ENCODE measurements at regions not wholly inside any gene's neighbourhood (a gene's known extent, or its start where the extent isn't known, plus 50 kb on each side); places are given as distances from the start of the nearest gene placed in this dataset.
A peak's percentile ranks its signal among the peaks of the same experiment; 100 is the strongest.
"Not testable (repeated sequence)": the region's sequence is repeated elsewhere in the genome, so short reads cannot be mapped to it uniquely, and the experiment has no call there.

DNA sequence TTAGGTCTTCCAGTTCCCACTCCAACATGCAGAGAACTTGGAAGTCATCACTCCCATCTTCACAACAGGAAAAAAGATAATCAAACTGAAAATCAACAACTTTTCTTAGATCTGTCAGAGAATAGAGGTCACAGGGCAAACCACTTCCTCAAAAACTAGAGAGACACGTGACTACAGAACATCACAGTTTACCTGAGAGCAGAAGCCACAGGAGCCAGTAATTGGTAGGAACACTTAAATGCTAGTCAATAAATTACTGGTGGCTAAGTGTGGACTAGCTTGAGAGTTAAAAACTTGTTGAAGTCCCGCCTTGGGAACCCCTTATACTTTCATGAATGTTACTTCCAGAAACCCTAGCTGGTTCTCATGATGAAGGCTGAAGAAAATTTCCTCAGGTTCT lies 81.1 kb downstream of the THSD1 start:
- not testable (repeated sequence) for DNase-seq (ENCODE audit: low read depth, low spot score)

DNA sequence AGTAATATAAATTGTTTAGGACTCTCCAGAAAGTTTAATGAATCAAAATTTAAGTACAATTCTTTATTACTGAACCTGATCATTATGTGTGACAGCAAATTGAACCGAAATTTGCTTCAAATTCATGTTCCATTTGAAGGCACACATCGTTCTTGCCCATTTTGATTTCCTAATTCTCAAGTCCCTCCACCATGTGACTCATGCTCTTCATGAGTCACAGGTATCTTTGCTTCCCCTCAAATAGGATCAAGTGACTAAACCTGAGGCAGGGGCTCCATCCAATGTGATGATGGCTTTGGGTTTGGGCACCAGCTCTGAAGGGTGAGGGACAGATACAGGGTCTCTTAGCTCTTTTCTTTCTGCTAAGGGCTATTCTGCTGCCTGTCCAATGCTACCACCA lies 86.1 kb downstream of the THSD1 start:
- no peak for DNase-seq (ENCODE audit: low read depth, low spot score)

DNA sequence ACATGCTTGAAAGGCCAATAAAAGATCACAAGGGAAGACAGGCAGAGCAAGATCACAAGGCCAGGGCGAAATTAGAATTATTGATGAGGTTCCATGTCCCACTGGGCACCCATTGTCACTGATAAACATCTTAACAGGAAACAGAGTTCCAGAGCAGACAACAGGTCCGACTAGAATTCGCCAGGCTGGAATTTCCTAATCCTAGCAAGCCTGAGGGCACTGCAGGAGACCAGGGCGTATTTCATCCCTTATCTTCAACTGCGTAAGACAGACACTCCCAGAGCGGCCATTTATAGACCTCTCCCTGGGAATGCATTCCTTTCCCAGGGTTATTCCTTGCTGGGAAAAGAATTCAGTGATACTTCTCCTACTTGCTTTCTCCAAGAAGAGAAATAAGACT lies 96.1 kb downstream of the THSD1 start:
- not testable (repeated sequence) for DNase-seq (ENCODE audit: low read depth, low spot score)

DNA sequence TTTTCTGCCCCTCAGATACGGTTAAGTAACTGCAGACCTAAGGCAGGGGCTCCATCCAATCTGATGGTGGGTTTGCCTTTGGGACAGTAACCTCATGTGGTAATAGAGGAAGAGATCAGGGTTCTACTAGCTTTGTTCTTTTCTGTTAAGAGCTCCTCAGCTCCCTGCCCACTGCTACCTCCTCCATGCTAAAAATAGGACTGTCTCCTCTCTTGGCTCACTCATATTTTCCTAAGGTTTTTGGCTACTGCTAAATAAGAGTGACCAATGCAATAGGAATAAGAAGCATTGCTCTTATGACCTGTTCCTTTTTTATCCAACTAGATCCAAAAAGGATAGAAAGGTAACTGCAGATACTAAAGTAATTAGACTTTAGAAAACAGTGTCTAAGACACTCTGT lies 99.6 kb downstream of the THSD1 start:
- DNase-seq (ENCODE audit: low read depth, low spot score): not testable (repeated sequence)

DNA sequence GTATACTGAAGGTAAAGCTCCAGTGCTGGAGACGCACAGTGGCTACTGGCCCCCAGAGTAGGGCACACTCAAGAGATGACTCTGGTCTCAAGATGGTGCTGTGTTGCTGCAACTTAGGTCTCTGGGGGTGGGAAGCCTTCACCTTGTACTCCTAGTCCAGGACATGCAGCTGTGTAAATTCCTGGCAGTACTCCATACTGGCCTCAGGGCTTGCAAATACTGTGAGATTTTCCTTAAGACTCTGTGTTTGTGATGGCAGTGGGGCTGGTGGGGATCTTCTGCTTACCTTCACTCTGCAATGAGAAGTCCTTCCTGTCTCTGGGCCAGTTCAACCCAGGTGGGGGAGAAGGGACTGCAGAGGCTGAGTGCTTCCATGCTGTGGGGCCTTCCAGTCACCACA lies 102.9 kb downstream of the THSD1 start:
- not testable (repeated sequence) for DNase-seq (ENCODE audit: low read depth, low spot score)

DNA sequence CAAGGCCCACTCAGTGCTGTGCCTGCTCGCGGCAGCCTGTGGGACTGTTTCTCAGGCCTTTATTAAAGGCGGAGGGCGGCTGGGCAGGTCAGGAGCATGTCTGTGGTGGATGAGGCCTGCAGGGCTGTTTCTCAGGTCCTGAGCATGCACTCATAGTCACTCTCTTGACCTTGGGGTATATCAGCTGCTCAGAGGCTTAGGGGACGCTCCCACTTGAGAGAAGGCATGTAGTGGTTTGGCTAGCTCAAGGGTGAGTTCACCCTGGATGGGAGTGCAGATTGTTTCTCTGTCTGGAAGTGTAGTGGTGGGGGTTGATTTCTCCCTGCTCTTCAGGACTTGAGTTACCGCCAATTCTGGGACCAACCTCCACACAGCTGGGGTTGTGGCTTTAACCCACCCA lies 103.3 kb downstream of the THSD1 start:
- not testable (repeated sequence) for DNase-seq (ENCODE audit: low read depth, low spot score)

DNA sequence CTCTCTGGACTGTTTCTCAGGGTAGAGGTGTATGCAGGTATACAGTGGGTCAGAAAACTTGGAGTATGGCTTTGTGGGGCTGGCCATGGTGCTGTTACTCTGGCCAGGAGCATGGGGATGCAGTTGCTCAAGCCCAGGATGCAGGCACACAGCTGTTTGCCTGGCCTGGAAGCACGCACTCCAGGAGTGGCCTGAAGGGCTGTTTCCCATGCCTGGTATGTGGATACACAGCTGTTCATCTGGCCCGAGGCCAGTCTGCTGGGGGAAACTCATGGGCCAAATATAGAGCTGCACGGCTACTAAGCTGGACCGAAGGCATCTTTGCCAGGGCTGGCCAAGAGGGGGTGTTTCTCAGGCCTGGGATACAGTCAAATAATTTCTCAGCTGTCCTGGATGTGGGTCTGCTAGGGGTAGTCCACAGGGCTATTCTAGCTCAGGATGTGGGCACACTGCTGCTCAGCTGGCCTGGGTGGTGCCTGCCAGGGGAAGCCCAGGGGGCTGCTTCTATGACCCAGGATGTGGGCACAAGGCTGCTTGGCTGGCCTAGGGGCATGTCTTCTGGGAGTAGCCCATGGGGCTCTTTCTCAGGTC lies 104.1 kb downstream of the THSD1 start:
- DNase-seq (ENCODE audit: low read depth, low spot score): not testable (repeated sequence)

DNA sequence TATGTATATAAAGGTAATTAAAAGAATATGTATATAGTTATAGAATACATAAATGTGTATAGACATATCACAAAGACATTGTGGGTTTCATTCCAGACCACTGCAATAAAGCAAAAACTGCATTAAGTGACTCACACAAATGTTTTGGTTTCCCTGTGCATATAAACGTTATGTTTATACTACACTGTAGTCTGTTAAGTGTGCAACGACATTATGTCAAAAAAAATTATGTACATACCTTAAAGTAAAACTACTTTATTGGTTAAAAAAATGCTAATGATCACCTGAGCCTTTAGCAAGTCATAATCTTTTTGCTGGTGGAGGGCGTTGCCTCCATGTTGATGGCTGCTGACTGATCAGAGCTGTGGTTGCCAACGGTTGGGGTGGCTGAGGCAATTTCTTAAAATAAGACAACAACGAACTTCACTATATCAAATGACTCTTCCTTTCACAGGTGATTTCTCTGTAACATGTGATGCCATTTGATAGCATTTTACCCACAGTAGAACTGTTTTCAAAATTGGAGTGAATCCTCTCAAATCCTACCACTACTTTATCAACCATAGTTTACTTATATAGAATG lies 107.8 kb downstream of the THSD1 start:
- DNase-seq (ENCODE audit: low read depth, low spot score): not testable (repeated sequence)

DNA sequence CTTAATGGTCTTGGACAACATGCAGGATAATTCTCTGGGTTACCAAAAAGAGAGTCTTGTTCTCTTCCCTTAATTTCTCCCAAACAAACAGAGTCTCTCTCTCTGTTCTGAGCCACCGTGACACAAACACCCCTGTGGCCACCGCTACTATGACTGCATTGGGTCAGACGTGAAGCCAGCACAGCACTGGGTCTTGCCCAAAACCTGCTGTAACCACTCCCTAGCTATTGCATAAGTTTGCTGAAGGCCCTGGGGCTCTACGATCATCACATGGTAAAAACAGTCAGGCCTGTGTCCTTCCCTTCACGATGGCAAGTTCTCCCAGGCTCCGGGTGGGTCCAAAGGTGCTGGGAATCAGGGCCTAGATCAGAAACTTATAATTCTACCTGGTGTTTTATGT lies 117.1 kb downstream of the THSD1 start:
- not testable (repeated sequence) for DNase-seq (ENCODE audit: low read depth, low spot score)

DNA sequence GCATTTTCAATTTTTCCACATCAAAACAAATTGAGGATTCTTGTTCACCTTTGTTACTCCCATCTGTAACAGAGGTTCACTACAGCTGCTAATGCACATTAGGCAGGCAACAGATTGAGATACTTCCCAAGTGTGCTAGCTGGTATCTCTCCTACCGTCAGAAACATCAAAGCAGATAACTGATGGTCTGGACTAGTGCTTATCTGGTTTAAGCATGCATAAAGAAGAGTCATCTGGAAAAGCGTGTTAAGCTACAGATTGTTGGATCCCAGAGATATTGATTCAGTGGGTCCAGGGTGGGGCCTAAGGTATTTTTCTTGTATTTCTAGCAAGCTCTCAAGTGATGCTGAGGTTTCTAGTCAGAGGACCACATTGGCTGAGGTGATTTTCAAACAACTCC lies 122.0 kb upstream of the NEK3 start:
- DNase-seq (ENCODE audit: low read depth, low spot score): not testable (repeated sequence)

DNA sequence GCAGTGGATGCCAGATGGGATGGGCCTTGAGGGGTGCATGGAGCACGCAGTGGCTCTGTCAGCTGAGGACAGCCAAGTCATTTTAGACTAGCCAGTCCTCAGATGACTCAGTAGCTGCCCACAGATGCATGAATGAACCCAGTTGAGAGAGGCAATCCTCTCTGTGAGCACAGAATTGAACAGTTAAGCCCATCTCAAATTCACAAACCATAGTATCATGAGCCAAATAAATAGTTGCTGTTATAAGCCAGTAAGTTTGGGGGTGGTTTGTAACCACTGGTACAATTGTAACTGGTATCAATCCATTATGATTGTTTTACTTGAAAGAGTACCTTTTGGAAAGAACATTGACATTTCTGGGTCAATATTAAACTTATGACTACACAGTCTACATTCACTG lies 120.0 kb upstream of the NEK3 start:
- not testable (repeated sequence) for DNase-seq (ENCODE audit: low read depth, low spot score)

DNA sequence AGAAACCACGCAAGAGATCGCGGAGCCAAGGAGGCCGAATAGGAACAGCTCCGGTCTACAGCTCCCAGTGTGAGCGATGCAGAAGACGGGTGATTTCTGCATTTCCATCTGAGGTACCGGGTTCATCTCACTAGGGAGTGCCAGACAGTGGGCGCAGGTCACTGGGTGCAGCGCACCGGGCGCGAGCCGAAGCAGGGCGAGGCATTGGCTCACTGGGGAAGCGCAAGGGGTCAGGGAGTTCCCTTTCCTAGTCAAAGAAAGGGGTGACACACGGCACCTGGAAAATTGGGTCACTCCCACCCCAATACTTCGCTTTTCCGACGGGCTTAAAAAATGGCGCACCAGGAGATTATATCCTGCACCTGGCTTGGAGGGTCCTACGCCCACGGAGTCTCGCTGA lies 94.9 kb upstream of the NEK3 start:
- DNase-seq (ENCODE audit: low read depth, low spot score): not testable (repeated sequence)

DNA sequence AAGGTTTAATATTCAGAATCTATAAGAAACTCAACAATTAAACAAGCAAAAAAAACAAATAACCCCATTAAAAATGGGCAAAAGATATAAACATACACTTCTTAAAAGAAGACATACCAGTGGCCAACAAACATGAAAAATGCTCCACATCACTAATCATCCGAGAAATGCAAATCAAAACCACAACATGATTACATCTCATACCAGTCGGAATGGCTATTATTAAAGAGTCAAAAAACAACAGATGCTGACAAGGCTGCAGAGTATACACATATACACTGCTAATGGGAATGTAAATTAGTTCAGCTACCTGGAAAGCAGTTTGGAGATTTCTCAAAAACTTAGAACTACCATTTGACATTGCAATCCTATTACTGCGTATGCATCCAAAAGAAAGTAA lies 81.4 kb upstream of the NEK3 start:
- DNase-seq (ENCODE audit: low read depth, low spot score): not testable (repeated sequence)

DNA sequence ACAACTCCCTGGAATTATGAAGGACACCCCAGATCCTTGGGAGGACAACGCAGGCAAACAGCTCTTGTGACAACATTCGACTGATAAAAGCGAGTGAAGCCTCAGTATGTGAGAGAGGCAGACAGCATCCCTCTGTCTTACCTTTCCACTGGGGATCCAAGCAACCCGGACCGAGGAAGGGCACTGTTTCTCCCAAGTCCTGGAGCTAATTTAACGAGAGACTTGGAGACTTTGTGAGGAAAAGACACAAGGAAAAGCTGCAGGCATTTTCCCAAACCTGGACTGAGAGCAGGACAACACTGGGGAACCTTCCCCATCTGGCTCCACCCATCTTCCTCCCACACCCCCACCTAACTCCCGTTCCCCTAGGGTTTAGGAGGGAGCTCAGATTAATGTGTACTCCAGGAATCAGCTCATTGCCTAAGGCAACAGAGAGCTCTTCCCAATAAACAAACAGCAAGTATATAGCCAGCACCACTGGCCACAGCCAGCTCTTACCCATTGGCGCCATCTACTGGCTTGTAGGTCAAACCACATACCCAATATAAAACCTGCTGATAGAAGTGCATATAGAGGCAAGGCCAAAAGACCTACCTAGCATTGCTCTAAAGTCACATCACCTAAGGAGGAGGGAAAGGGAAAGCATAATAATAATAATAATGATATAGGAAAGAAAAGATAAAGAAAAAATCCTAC lies 76.7 kb upstream of the NEK3 start:
- peak; percentile 6 for DNase-seq (ENCODE audit: low read depth, low spot score)

DNA sequence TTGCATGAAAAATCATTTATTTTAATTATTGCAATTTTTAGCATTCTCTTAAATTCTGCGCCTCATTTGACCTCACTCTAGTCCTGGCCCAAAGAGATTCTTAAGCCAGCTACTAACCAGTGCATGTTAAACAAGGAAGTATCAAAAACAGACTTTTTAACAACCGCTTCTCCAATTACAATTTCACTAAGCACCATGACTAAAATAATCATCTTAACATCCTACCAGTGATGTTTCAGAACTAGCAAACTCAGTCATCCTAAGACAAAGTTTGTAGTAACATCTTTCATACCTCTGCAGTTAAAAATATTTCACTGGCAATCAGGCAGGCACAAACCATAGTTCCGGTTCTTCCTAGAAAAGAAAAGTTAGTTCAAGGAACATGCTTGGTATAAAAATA lies 75.5 kb upstream of the NEK3 start:
- DNase-seq (ENCODE audit: low read depth, low spot score): not testable (repeated sequence)

DNA sequence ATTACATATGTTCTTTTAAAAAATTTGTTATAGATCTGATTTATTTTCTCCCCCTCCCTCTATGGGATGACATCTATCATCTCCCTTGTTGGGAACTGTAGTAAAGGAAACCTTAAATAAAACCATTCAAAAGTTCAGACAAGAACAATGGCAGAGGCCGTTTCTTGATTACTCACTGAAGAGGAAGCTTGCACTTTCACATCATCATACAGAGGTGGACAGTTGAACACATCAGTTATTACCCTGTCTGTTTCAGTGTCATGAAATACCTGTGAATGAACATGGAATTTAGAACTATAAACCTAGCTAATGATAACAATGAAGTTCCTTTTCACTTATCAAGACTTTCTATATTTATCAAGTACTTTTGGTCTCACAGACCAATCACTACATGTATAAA lies 63.7 kb upstream of the NEK3 start:
- not testable (repeated sequence) for DNase-seq (ENCODE audit: low read depth, low spot score)

DNA sequence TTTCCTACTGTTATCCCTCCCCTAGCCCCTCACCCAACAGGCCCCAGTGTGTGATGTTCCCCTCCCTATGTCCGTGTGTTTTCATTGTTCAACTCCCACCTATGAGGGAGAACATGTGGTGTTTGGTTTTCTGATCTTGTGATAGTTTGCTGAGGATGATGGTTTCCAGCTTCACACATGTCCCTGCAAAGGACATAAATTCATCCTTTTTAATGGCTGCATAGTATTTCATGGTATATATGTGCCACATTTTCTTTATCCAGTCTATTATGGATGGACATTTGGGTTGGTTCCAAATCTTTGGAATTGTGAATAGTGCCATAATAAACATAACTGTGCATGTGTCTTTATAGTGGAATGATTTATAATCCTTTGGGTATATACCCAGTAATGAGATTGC lies 54.5 kb upstream of the NEK3 start:
- DNase-seq (ENCODE audit: low read depth, low spot score): not testable (repeated sequence)

DNA sequence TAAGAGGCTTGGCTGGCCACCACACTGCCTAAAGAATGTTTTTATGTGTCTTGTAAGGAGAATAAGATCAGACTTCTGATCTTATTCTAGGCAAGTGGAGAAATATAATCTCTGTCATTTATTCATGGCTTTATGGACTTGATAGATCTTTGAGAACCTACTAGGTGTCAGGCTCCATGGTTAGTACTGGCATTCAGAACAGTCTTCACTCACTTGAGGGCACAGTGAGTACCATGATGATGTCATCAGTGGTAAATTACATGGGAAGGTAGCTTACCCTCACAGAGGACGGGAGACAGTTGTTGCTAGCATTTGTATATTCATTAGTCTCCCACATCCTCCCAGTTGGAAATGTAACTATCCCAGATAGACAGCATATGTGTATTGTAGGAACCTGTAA lies 53.5 kb upstream of the NEK3 start:
- DNase-seq (ENCODE audit: low read depth, low spot score): not testable (repeated sequence)

DNA sequence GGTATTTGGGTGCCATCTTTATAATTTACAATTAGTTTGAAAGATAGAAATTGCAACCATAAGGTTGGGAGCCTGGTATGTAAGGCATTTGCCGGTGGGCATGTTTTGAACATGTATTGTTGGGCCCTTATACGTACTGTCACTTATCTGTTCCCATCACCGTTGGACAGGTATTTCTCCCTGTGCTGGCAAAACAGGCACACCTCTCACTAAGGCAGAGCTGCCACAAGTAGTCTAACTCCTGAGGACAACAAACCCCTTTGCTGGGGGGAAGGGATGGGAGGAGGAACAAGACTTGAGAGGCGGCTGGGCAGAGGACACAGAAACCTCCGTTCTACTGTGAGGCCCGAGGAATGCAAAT lies 52.0 kb upstream of the NEK3 start:
- not testable (repeated sequence) for DNase-seq (ENCODE audit: low read depth, low spot score)

DNA sequence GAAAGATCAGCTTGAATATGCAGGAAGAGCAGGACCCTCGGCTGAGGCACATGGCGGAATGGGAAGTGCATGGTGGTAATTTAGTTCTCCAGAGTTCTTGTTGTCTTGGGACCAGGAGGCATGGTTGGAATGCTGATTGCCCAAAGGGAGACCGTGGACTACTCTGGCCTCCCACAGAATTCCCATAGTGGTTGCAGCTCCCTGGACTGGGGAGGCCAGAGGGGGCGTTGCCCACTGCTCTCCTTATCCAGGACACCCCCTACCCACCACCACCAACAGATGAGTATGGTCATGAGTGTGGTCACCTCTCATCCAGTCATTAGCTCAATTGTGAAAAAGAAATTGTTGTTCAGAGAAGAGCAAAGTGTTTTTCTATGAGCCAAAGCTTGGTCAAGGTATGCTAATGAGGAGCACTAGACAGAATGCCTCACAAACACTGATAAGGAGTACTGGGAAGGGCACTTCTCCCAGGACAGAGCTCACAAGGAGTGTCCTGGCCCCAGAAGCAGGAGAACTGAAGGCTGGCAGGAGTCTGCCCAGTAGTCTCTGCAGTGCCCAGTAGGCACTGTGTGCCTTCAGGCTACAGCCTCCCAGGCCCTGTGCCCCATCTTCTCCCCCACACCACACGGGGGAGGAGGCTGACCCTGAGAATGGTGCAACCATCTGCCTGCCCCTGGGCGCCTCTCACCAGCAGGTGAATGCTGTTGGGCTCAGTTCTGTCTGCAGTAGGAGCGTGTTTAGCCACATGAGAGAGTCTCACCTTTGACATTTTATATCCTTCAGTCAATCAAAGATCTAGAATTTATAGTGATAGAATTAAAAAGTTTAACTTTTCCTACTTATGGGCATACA lies 51.4 kb upstream of the NEK3 start:
- not testable (repeated sequence) for DNase-seq (ENCODE audit: low read depth, low spot score)
